SIG-M5 treated with dmso at 0.1 percent for 504 hours (cell line): ENCODE measurements at regions not wholly inside any gene's neighbourhood (a gene's known extent, or its start where the extent isn't known, plus 50 kb on each side); places are given as distances from the start of the nearest gene placed in this dataset.

Source experiments
- DNase-seq: peaks from one replicate; lab custom pipeline; 2025; ENCODE audit not compliant: unreplicated experiment; lab: John Stamatoyannopoulos, UW

- DNase-seq, result no peak
Measured at GRCh38 chr6:139823099-139823807, 448.8 kb upstream of the CITED2 start.

GRCh38 chr6:139821676-139822223 is 447.3 kb upstream of the CITED2 start:
- no peak for DNase-seq

- no peak for DNase-seq
Measured at GRCh38 chr6:139820210-139820609, 445.8 kb upstream of the CITED2 start.

GRCh38 chr6:139819776-139820175 is 445.3 kb upstream of the CITED2 start:
- no peak for DNase-seq

- DNase-seq, result no peak
Measured at GRCh38 chr6:139812939-139813338, 438.5 kb upstream of the CITED2 start.

- no peak for DNase-seq
Measured at GRCh38 chr6:139801571-139802321, 427.3 kb upstream of the CITED2 start.

- no peak for DNase-seq
Measured at GRCh38 chr6:139800837-139801236, 426.4 kb upstream of the CITED2 start.

- DNase-seq, result no peak
Measured at GRCh38 chr6:139790527-139790926, 416.1 kb upstream of the CITED2 start.

GRCh38 chr6:139784222-139784769 is 409.8 kb upstream of the CITED2 start:
- DNase-seq, result no peak

- DNase-seq, result no peak
Measured at GRCh38 chr6:139779988-139780774, 405.7 kb upstream of the CITED2 start.

- DNase-seq, result no peak
Measured at GRCh38 chr6:139778688-139779087, 404.2 kb upstream of the CITED2 start.

GRCh38 chr6:139778106-139778505 is 403.7 kb upstream of the CITED2 start:
- no peak for DNase-seq

GRCh38 chr6:139777202-139777970 is 402.9 kb upstream of the CITED2 start:
- no peak for DNase-seq

- DNase-seq, result no peak
Measured at GRCh38 chr6:139776041-139776440, 401.6 kb upstream of the CITED2 start.

- DNase-seq, result no peak
Measured at GRCh38 chr6:139768196-139768595, 393.7 kb upstream of the CITED2 start.

- no peak for DNase-seq
Measured at GRCh38 chr6:139766796-139767195, 392.3 kb upstream of the CITED2 start.

- DNase-seq, result no peak
Measured at GRCh38 chr6:139765825-139766285, 391.4 kb upstream of the CITED2 start.

GRCh38 chr6:139764498-139764986 is 390.1 kb upstream of the CITED2 start:
- DNase-seq, result peak; percentile 89

- peak; percentile 76 for DNase-seq
Measured at GRCh38 chr6:139763468-139764210, 389.2 kb upstream of the CITED2 start.
